ENCODE measurements at regions not wholly inside any gene's neighbourhood (a gene's known extent, or its start where the extent isn't known, plus 50 kb on each side); places are given as distances from the start of the nearest gene placed in this dataset.
"Not testable (repeated sequence)": the region's sequence is repeated elsewhere in the genome, so short reads cannot be mapped to it uniquely, and the experiment has no call there.

- Mint-ChIP-seq H3K36me3 (peaks cover 0 to 4% of the 10 kb centered on the region in 2 donors), H3K9me3 (peaks cover 4 to 11% of the 10 kb centered on the region in 2 donors), H3K27ac (no peak overlapping the region)
- DNase-seq (ENCODE audit: low spot score in 2 of 2) (no peak), ATAC-seq (no peak)
Measured at GRCh38 chr2:193467276-193467987, 1272.7 kb upstream of the TMEFF2 start.

- ATAC-seq: no peak
- Mint-ChIP-seq H3K27ac (no peak overlapping the region), H3K36me3 (peaks cover 0 to 6% of the 10 kb centered on the region in 2 donors), H3K9me3 (peaks cover 4 to 14% of the 10 kb centered on the region in 2 donors)
- DNase-seq (ENCODE audit: low spot score in 2 of 2): no peak
Measured at GRCh38 chr2:193463011-193463410, 1268.3 kb upstream of the TMEFF2 start.

GRCh38 chr2:193462411-193462810 is 1267.7 kb upstream of the TMEFF2 start:
- Mint-ChIP-seq H3K9me3 (peaks cover 4 to 14% of the 10 kb centered on the region in 2 donors), H3K27ac (no peak overlapping the region), H3K36me3 (peaks cover 0 to 6% of the 10 kb centered on the region in 2 donors)
- DNase-seq (ENCODE audit: low spot score in 2 of 2) (no peak), ATAC-seq (no peak)

- peaks cover 4 to 14% of the 10 kb centered on the region in 2 donors for H3K9me3 Mint-ChIP-seq
- H3K36me3 Mint-ChIP-seq: peaks cover 0 to 6% of the 10 kb centered on the region in 2 donors
- ATAC-seq: no peak
- DNase-seq (ENCODE audit: low spot score in 2 of 2): no peak
- no peak overlapping the region for H3K27ac Mint-ChIP-seq
Measured at GRCh38 chr2:193461431-193461934, 1266.8 kb upstream of the TMEFF2 start.

GRCh38 chr2:193446967-193447366 is 1252.2 kb upstream of the TMEFF2 start:
- DNase-seq (ENCODE audit: low spot score in 2 of 2) (no peak), ATAC-seq (no peak)
- no peaks in the 10 kb centered on the region for H3K36me3 Mint-ChIP-seq
- peaks cover 0 to 4% of the 10 kb centered on the region in 2 donors for H3K9me3 Mint-ChIP-seq
- H3K27ac Mint-ChIP-seq: no peak overlapping the region

GRCh38 chr2:193442293-193442692 is 1247.6 kb upstream of the TMEFF2 start:
- ATAC-seq (no peak), DNase-seq (ENCODE audit: low spot score in 2 of 2) (no peak)
- H3K27ac Mint-ChIP-seq: no peak overlapping the region
- peaks cover 0 to 4% of the 10 kb centered on the region in 2 donors for H3K9me3 Mint-ChIP-seq
- H3K36me3 Mint-ChIP-seq: no peaks in the 10 kb centered on the region

- Mint-ChIP-seq H3K36me3 (no peaks in the 10 kb centered on the region), H3K27ac (no peak overlapping the region), H3K9me3 (peaks cover 0 to 9% of the 10 kb centered on the region in 2 donors)
- ATAC-seq: no peak
- DNase-seq (ENCODE audit: low spot score in 2 of 2): no peak
Measured at GRCh38 chr2:193428336-193428818, 1233.6 kb upstream of the TMEFF2 start.

- not testable (repeated sequence) for DNase-seq (ENCODE audit: low spot score in 2 of 2); H3K27ac Mint-ChIP-seq; H3K36me3 Mint-ChIP-seq; ATAC-seq
- peaks cover 7 to 17% of the 10 kb centered on the region in 2 donors for H3K9me3 Mint-ChIP-seq
Measured at GRCh38 chr2:193412368-193412767, 1217.6 kb upstream of the TMEFF2 start.

- no peak for DNase-seq (ENCODE audit: low spot score in 2 of 2)
- Mint-ChIP-seq H3K9me3 (peaks cover 7 to 17% of the 10 kb centered on the region in 2 donors), H3K36me3 (peaks cover 0 to 8% of the 10 kb centered on the region in 2 donors), H3K27ac (no peak overlapping the region)
- no peak for ATAC-seq
Measured at GRCh38 chr2:193409951-193410350, 1215.2 kb upstream of the TMEFF2 start.

- no peak overlapping the region for H3K27ac Mint-ChIP-seq
- H3K9me3 Mint-ChIP-seq: no peaks in the 10 kb centered on the region
- DNase-seq (ENCODE audit: low spot score in 2 of 2) (no peak), ATAC-seq (no peak)
- H3K36me3 Mint-ChIP-seq: no peaks in the 10 kb centered on the region
Measured at GRCh38 chr2:193382583-193382982, 1187.8 kb upstream of the TMEFF2 start.

GRCh38 chr2:193377789-193378188 is 1183.1 kb upstream of the TMEFF2 start:
- ATAC-seq (peak in 1 of 2 donors; percentile 53), DNase-seq (ENCODE audit: low spot score in 2 of 2) (no peak)
- no peaks in the 10 kb centered on the region for H3K9me3 Mint-ChIP-seq
- no peaks in the 10 kb centered on the region for H3K36me3 Mint-ChIP-seq
- no peak overlapping the region for H3K27ac Mint-ChIP-seq

- Mint-ChIP-seq H3K36me3 (no peaks in the 10 kb centered on the region), H3K27ac (no peak overlapping the region), H3K9me3 (no peaks in the 10 kb centered on the region)
- ATAC-seq: no peak
- DNase-seq (ENCODE audit: low spot score in 2 of 2): no peak
Measured at GRCh38 chr2:193373120-193373519, 1178.4 kb upstream of the TMEFF2 start.

- Mint-ChIP-seq H3K9me3 (no peaks in the 10 kb centered on the region), H3K36me3 (no peaks in the 10 kb centered on the region), H3K27ac (no peak overlapping the region)
- no peak for ATAC-seq
- DNase-seq (ENCODE audit: low spot score in 2 of 2): no peak
Measured at GRCh38 chr2:193371200-193371599, 1176.5 kb upstream of the TMEFF2 start.

- Mint-ChIP-seq H3K27ac (no peak overlapping the region), H3K36me3 (no peaks in the 10 kb centered on the region), H3K9me3 (no peaks in the 10 kb centered on the region)
- no peak for ATAC-seq
- DNase-seq (ENCODE audit: low spot score in 2 of 2): no peak
Measured at GRCh38 chr2:193368615-193369014, 1173.9 kb upstream of the TMEFF2 start.

- Mint-ChIP-seq H3K36me3 (no peaks in the 10 kb centered on the region), H3K27ac (no peak overlapping the region), H3K9me3 (no peaks in the 10 kb centered on the region)
- DNase-seq (ENCODE audit: low spot score in 2 of 2) (no peak), ATAC-seq (no peak)
Measured at GRCh38 chr2:193357508-193357907, 1162.8 kb upstream of the TMEFF2 start.

- DNase-seq (ENCODE audit: low spot score in 2 of 2); H3K36me3 Mint-ChIP-seq; H3K9me3 Mint-ChIP-seq; H3K27ac Mint-ChIP-seq; ATAC-seq: not testable (repeated sequence)
Measured at GRCh38 chr2:193352665-193353242, 1158.0 kb upstream of the TMEFF2 start.

GRCh38 chr2:193350509-193350908 is 1155.8 kb upstream of the TMEFF2 start:
- no peaks in the 10 kb centered on the region for H3K9me3 Mint-ChIP-seq
- no peak for ATAC-seq
- no peak overlapping the region for H3K27ac Mint-ChIP-seq
- H3K36me3 Mint-ChIP-seq: no peaks in the 10 kb centered on the region
- DNase-seq (ENCODE audit: low spot score in 2 of 2): no peak

- DNase-seq (ENCODE audit: low spot score in 2 of 2) (no peak), ATAC-seq (peak in 1 of 2 donors; percentile 63)
- no peak overlapping the region for H3K27ac Mint-ChIP-seq
- no peaks in the 10 kb centered on the region for H3K9me3 Mint-ChIP-seq
- no peaks in the 10 kb centered on the region for H3K36me3 Mint-ChIP-seq
Measured at GRCh38 chr2:193349642-193350041, 1154.9 kb upstream of the TMEFF2 start.
